Lower leg skin (tissue), 4 donors: ENCODE measurements at regions not wholly inside any gene's neighbourhood (a gene's known extent, or its start where the extent isn't known, plus 50 kb on each side); places are given as distances from the start of the nearest gene placed in this dataset.

ENCODE experiments used
- DNase-seq, 2 donors: peaks; one replicate each; pipeline ENCODE4 v3.0.0-alpha.2; 2019; ENCODE audit warnings: low spot score in 2 of 2
- H3K4me3 ChIP-seq: fragments of 200-600 bp; sonication (generic); 2 replicates; pipeline ENCODE4 v1.5.1; 2017; ENCODE audit warnings: mild to moderate bottlenecking, low read depth; ENCODE audit not compliant: poor library complexity, severe bottlenecking
- CTCF ChIP-seq, 3 donors: fragments of 450-650 bp; IDR thresholded peaks; one replicate each; pipeline ENCODE4 v1.5.1; 2016; ENCODE audit warnings: antibody characterized with exemption in 3 of 3, mild to moderate bottlenecking in 3 of 3, moderate library complexity in 2 of 3
- POLR2A ChIP-seq, 2 donors: fragments of 450-650 bp; IDR thresholded peaks; one replicate each; pipeline ENCODE4 v1.6.1; 2016 to 2017; ENCODE audit warnings: antibody characterized with exemption in 2 of 2, mild to moderate bottlenecking in 1 of 2, moderate library complexity in 1 of 2
- WGBS, 2 donors: methylation state at CpG; one replicate each; pipeline ENCODE4 v1.1.5; 2018; 5-methylcytosine and 5-hydroxymethylcytosine counted together
- intact Hi-C: fragments of 100-400 bp; cut with DNase I; formaldehyde crosslinking; loops from one replicate; pipeline ENCODE4 v1.15.0; 2023; ENCODE audit warnings: low total_unique reads

- 93 to 95% methylated on average over 4 of the region's 4 CpGs for WGBS, 2 donors
- no peak for TF ChIP-seq POLR2A (IDR thresholded peaks at IDR 0.05)
- TF ChIP-seq CTCF (IDR thresholded peaks at IDR 0.05), result no peak
- H3K4me3 ChIP-seq, result no peak overlapping the region
- no peak for DNase-seq
- intact Hi-C loops, result no loop called here
Observed at GRCh38 chr6:163659803-163660202, 245.3 kb downstream of the QKI start.

GRCh38 chr6:163655217-163656121 lies 241.0 kb downstream of the QKI start:
- intact Hi-C loops, result no loop called here
- H3K4me3 ChIP-seq, result no peak overlapping the region
- WGBS, 2 donors, result 89% methylated on average over 7 of the region's 7 CpGs
- no peak for DNase-seq
- no peak for TF ChIP-seq POLR2A (IDR thresholded peaks at IDR 0.05)
- TF ChIP-seq CTCF (IDR thresholded peaks at IDR 0.05), result no peak

- peak in 1 of 2 donors; percentile 37 for DNase-seq
- TF ChIP-seq CTCF (IDR thresholded peaks at IDR 0.05) (no peak), POLR2A (IDR thresholded peaks at IDR 0.05) (no peak)
- intact Hi-C loops, result no loop called here
- WGBS, 2 donors, result 76 to 84% methylated on average over 7 of the region's 7 CpGs
- H3K4me3 ChIP-seq, result no peak overlapping the region
Observed at GRCh38 chr6:163651915-163652668, 237.6 kb downstream of the QKI start.

GRCh38 chr6:163651426-163651825 lies 236.9 kb downstream of the QKI start:
- DNase-seq, result no peak
- 89 to 94% methylated on average over 3 of the region's 3 CpGs for WGBS, 2 donors
- TF ChIP-seq POLR2A (IDR thresholded peaks at IDR 0.05) (no peak), CTCF (IDR thresholded peaks at IDR 0.05) (no peak)
- intact Hi-C loops, result no loop called here
- H3K4me3 ChIP-seq, result no peak overlapping the region

- 96 to 98% methylated on average over 8 of the region's 8 CpGs for WGBS, 2 donors
- DNase-seq, result no peak
- intact Hi-C loops, result no loop called here
- H3K4me3 ChIP-seq, result no peak overlapping the region
- TF ChIP-seq POLR2A (IDR thresholded peaks at IDR 0.05) (no peak), CTCF (IDR thresholded peaks at IDR 0.05) (no peak)
Observed at GRCh38 chr6:163648868-163649267, 234.3 kb downstream of the QKI start.
